Suppressor macrophage treated with lipopolysaccharide for 1 hour (primary cell): ENCODE measurements at regions not wholly inside any gene's neighbourhood (a gene's known extent, or its start where the extent isn't known, plus 50 kb on each side); places are given as distances from the start of the nearest gene placed in this dataset.
"Not testable (repeated sequence)": the region's sequence is repeated elsewhere in the genome, so short reads cannot be mapped to it uniquely, and the experiment has no call there.

ENCODE experiments used
- DNase-seq, 3 donors: peaks; one replicate each; pipeline ENCODE4 v3.0.0-alpha.2; 2020 to 2022

GRCh38 chr1:8139941-8140340 lies 113.8 kb upstream of the ERRFI1 start:
- no peak for DNase-seq

DNA sequence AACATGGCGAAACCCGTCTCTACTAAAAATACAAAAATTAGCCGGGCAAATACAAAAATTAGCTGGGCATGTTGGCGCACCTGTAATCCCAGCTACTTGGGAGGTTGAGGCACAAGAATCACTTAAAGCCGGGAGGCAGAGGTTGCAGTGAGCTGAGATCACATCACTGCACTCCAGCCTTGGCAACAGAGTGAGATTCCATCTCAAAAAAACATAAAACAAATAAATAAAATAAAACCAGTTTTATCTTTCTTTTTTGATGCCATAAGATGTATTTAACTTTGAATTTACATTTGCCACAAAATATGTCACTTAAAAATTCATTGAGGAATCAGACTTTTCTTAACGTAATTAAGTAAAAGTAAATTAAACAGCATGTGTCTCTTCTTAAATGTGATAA lies 113.3 kb upstream of the ERRFI1 start:
- DNase-seq = no peak

DNA sequence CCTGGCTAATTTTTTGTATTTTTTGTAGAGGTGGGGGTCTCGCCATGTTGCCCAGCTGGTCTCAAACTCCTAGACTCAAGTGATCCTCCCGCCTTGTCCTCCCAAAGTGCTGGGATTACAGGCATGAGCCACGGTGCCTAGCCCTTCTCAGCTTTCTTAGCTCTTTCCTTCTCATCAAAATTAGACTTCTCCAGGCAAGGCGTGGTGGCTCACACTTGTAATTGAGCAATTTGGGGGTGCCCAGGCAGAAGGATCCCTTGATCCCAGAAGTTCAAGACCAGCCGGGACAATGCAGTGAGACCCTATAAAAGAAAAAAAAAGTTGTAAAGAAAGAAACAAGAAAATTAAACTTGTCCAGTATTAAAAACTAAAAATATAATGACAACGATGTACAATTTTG lies 112.6 kb upstream of the ERRFI1 start:
- DNase-seq = no peak

GRCh38 chr1:8137481-8138244 lies 111.6 kb upstream of the ERRFI1 start:
- peak; percentile 76 to 84 (median 77) for DNase-seq

DNA sequence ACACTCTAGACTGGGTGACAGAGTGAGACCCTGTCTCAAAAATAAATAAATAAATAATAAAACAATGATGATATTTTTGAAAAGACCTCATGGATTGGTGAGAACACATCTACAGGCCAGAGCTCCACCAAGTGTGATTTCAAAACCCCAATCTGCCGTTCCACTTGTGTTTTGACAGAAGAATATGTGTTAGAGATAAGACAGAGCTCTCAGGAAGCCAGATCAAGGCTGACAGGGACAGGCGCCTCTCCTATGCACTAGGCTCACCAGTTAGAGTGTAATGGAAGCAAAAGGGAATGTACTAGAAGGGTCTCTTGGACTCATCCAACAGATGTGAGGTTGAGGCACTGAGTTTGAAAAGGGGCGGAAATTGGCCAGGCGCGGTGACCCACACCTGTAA lies 110.7 kb upstream of the ERRFI1 start:
- no peak for DNase-seq

DNA sequence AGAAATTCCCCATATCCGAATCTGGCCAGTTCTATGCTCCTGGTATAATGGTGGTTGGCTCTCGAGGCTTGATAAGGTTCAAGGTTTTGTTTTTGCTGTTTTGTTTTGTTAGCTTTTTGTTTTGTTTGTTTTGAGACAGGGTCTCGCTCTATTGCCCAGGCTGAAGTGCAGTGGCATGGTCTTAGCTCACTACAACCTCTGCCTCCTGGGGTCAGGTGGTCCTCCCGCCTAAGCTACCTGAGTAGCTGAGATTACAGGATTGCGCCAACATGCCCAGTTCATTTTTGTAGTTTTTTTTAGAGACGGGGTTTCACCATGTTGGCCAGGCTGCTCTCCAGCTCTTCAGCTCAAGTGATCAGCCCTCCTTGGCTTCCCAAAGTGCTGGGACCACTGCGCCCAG lies 109.1 kb upstream of the ERRFI1 start:
- DNase-seq = no peak

- DNase-seq = peak; percentile 26 to 43 (median 40)
Measured at GRCh38 chr1:8134546-8135235, 108.6 kb upstream of the ERRFI1 start.

DNA sequence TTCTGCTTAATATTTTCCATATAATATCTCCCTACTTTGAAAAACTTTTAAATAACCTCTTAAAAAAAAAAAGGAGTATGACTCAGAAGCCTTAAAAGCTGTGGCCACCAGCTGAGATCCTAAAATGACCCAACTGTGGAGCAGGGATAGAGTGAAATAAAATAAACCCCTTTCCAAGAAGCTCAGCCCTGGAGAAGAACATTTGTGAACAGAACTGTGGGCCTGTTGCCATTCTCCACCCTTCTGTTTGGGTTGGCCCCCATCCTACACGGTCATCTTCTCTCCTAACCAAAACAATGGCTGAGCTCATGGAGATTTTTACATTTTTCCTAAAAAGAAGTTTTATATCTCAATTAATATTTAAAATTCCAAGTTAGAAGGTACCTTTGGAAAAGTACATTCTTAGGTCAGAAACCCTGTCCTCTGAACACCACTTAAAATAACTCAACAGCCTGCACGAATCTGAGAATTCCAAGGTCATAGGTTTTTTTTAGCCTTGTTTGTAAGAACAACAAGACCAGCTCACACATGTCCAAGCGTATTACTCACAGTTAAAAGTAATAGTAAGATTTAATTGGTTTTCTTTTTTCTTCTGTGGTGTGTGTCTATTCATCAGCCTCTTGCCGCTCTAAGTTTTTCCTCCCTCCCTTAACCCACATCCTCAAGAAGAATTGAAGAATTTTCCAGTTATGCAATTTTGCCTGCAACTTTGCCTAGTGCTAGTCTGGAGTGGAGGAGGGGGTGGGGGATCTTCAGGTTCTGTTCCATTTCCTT lies 107.7 kb upstream of the ERRFI1 start:
- DNase-seq = peak; percentile 64 to 74 (median 72)

- DNase-seq = no peak
Measured at GRCh38 chr1:8133190-8133589, 107.1 kb upstream of the ERRFI1 start.

DNA sequence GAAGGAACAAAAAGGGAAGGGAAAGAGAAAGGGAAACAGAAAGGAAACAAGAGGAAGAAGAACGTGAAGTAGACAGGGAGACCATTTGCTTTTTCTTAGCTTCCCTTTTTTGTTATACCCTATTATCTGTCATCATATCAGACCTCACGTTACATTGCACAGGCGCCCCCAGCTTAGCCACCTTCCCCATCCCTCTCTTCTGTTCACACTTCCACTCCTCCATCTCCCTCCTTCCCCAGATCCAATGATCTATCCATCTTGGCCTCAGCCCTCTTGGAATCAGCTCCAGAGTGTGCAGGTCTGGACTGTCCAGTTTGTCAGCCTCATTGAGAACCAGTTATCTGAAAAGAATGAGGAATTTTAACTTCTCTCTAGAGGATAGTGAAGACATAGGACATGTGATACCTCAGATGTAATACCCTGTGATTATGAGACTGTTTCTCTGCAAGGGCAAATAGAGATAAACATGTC lies 101.1 kb upstream of the ERRFI1 start:
- peak; percentile 76 to 91 (median 82) for DNase-seq

- DNase-seq = peak in 1 of 3 donors; percentile 40
Measured at GRCh38 chr1:8122477-8123407, 96.6 kb upstream of the ERRFI1 start.

GRCh38 chr1:8122160-8122476 lies 96.0 kb upstream of the ERRFI1 start:
- peak; percentile 58 to 74 (median 70) for DNase-seq

- DNase-seq = peak; percentile 55 to 70 (median 63)
Measured at GRCh38 chr1:8121261-8122159, 95.4 kb upstream of the ERRFI1 start.

- DNase-seq = peak; percentile 54 to 67 (median 66)
Measured at GRCh38 chr1:8120693-8121260, 94.7 kb upstream of the ERRFI1 start.

DNA sequence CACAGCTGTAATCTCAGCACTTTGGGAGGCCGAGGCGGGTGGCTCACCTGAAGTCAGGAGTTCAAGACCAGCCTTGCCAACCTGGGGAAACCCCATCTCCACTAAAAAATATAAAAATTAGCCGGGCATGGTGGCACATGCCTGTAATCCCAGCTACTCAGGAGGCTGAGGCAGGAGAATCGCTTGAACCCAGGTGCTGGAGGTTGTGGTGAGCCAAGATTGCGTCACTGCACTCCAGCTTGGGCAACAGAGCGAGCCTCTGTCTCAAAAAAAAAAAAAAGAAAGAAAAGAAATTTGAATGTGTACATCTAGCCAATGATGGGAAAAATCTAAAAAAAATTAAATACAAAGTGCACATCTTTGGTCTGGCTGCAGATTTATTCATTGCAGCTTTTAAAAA lies 92.6 kb upstream of the ERRFI1 start:
- not testable (repeated sequence) for DNase-seq

DNA sequence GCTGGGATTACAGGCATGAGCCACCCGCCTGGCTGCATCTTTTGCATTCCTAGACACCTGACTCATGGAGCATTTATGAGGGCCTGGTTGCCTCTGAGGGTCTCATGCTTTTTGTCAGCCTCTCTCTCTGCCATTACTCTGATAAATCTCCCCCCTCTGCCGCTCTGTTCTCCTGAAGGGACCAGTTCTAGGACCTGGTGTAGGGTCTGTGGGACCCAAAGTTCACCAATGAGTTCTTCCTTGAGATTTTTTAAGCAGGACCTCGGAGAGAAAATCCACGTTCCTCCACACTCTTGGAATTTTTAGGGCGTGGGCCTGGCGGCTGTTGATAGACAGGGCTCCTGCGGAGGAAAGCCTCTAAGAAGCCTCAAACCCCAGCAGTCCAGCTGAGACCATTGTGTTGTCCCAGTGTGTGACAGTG lies 91.9 kb upstream of the ERRFI1 start:
- no peak for DNase-seq

DNA sequence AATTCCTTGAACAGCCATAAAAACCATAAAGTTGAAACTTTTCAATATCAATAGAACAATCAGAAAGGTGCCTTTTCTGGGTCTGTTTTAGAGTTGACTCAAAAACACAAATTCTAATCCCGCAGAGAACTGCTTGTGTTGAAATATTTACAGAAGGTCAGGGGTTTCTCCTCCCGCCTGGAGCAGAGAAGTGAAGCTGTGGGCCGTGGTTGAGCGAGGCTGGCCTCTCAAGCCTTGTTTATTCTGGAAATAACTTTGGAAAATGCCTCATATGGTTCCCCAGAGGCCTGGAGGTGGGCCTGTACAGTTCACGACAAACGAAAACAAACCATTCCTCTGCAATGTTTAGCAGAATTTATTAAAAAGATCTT lies 90.8 kb upstream of the ERRFI1 start:
- DNase-seq = peak in 1 of 3 donors; percentile 29

DNA sequence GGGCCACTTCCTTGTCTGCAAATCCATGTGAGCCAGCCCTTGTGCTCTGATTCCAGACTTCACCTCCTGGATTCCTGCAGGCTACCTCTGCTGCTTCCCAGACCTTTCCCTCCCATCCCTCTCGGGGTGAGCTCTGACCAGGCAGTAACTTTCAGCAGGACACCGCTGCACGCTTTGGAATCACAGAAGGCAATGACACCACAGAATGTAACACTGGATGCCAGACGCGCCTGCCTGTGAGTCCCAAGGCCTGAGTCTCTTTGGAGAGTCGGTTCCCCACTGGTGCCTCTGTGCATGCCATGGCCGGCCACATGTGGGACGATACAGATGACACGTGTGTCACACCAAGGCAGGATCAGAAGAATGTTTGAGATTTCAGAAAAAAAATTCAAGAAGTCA lies 89.7 kb upstream of the ERRFI1 start:
- DNase-seq = no peak

- DNase-seq = no peak
Measured at GRCh38 chr1:8115031-8115768, 89.1 kb upstream of the ERRFI1 start.
